ENCODE measurements at regions not wholly inside any gene's neighbourhood (a gene's known extent, or its start where the extent isn't known, plus 50 kb on each side); places are given as distances from the start of the nearest gene placed in this dataset.

- H3K36me3 ChIP-seq: no peaks in the 10 kb centered on the region
- 62 to 77% methylated on average over 7 of the region's 7 CpGs for WGBS, 2 donors
- H3K9me3 ChIP-seq: peaks cover 0 to 8% (median 0%) of the 10 kb centered on the region in 4 donors
- H3K4me1 ChIP-seq: no peaks in the 10 kb centered on the region
- H3K4me3 ChIP-seq: no peak overlapping the region
- TF ChIP-seq POLR2A (IDR thresholded peaks at IDR 0.05): no peak
- no peak for TF ChIP-seq EP300 (IDR thresholded peaks at IDR 0.05)
- no peak for TF ChIP-seq CTCF (IDR thresholded peaks at IDR 0.05)
- H3K27ac ChIP-seq: no peak overlapping the region
- DNase-seq (ENCODE audit: low spot score in 2 of 2): no peak
- no peaks in the 10 kb centered on the region for H3K27me3 ChIP-seq
Measured at GRCh38 chr2:161010503-161011015, 149.7 kb upstream of the TANK start.

- no peak overlapping the region for H3K4me3 ChIP-seq
- H3K27me3 ChIP-seq: no peaks in the 10 kb centered on the region
- DNase-seq (ENCODE audit: low spot score in 2 of 2): no peak
- H3K9me3 ChIP-seq: peaks cover 0 to 8% (median 0%) of the 10 kb centered on the region in 4 donors
- H3K4me1 ChIP-seq: peaks cover 0 to 6% (median 0%) of the 10 kb centered on the region in 4 donors
- H3K36me3 ChIP-seq: no peaks in the 10 kb centered on the region
- peak overlapping the region in 1 of 4 donors; percentile 20 for H3K27ac ChIP-seq
- TF ChIP-seq EP300 (IDR thresholded peaks at IDR 0.05) (no peak), CTCF (IDR thresholded peaks at IDR 0.05) (no peak), POLR2A (IDR thresholded peaks at IDR 0.05) (no peak)
- 21 to 36% methylated on average over 3 of the region's 3 CpGs for WGBS, 2 donors
Measured at GRCh38 chr2:161017780-161018470, 142.3 kb upstream of the TANK start.

- H3K27ac ChIP-seq: no peak overlapping the region
- DNase-seq (ENCODE audit: low spot score in 2 of 2): no peak
- H3K9me3 ChIP-seq: peaks cover 0 to 8% (median 0%) of the 10 kb centered on the region in 4 donors
- H3K4me1 ChIP-seq: peaks cover 0 to 6% (median 0%) of the 10 kb centered on the region in 4 donors
- H3K4me3 ChIP-seq: no peak overlapping the region
- TF ChIP-seq EP300 (IDR thresholded peaks at IDR 0.05) (no peak), CTCF (IDR thresholded peaks at IDR 0.05) (no peak), POLR2A (IDR thresholded peaks at IDR 0.05) (no peak)
- H3K27me3 ChIP-seq: no peaks in the 10 kb centered on the region
- no peaks in the 10 kb centered on the region for H3K36me3 ChIP-seq
- WGBS, 2 donors: 73 to 92% methylated on average over 5 of the region's 5 CpGs
Measured at GRCh38 chr2:161019311-161019710, 140.9 kb upstream of the TANK start.

- Histone ChIP-seq H3K9me3 (no peaks in the 10 kb centered on the region), H3K4me3 (no peak overlapping the region), H3K4me1 (peaks cover 0 to 6% (median 0%) of the 10 kb centered on the region in 4 donors), H3K27ac (no peak overlapping the region), H3K36me3 (no peaks in the 10 kb centered on the region), H3K27me3 (no peaks in the 10 kb centered on the region)
- 92 to 94% methylated on average over 2 of the region's 2 CpGs for WGBS, 2 donors
- TF ChIP-seq EP300 (IDR thresholded peaks at IDR 0.05) (no peak), POLR2A (IDR thresholded peaks at IDR 0.05) (no peak), CTCF (IDR thresholded peaks at IDR 0.05) (no peak)
- DNase-seq (ENCODE audit: low spot score in 2 of 2): no peak
Measured at GRCh38 chr2:161020437-161020836, 139.8 kb upstream of the TANK start.

- H3K36me3 ChIP-seq: no peaks in the 10 kb centered on the region
- 96 to 97% methylated on average over 1 of the region's 1 CpG for WGBS, 2 donors
Measured at GRCh38 chr2:161028581-161028980, 131.6 kb upstream of the TANK start.

More at GRCh38 chr2:161028581-161028980, 131.6 kb upstream of the TANK start:
- no peak overlapping the region for H3K4me3 ChIP-seq
- H3K27me3 ChIP-seq: no peaks in the 10 kb centered on the region
- no peak for TF ChIP-seq CTCF (IDR thresholded peaks at IDR 0.05)
- no peak for TF ChIP-seq EP300 (IDR thresholded peaks at IDR 0.05)
- no peak for TF ChIP-seq POLR2A (IDR thresholded peaks at IDR 0.05)
- DNase-seq (ENCODE audit: low spot score in 2 of 2): no peak
- no peak overlapping the region for H3K27ac ChIP-seq
- no peaks in the 10 kb centered on the region for H3K9me3 ChIP-seq
- no peaks in the 10 kb centered on the region for H3K4me1 ChIP-seq

Data from tibial nerve (tissue), 4 donors.